OCI-LY7 (cell line): ENCODE measurements at regions not wholly inside any gene's neighbourhood (a gene's known extent, or its start where the extent isn't known, plus 50 kb on each side); places are given as distances from the start of the nearest gene placed in this dataset.

Source experiments
- BruUV-seq: library from RNA; stranded (reverse); fragments of 400-500 nt; replicated peaks from 2 replicates; lab custom pipeline; 2021; lab: Mats Ljungman, UMichigan
- CTCF ChIA-PET: fragments of 300-600 bp; sonication (Branson Sonifier 250); formaldehyde crosslinking; loops from one replicate; lab custom pipeline; 2022; ENCODE audit warnings: antibody characterized with exemption; ENCODE audit not compliant: unreplicated experiment; lab: Charles Lee
- POLR2A ChIA-PET: fragments of 300-600 bp; sonication (Branson Sonifier 250); formaldehyde crosslinking; loops from one replicate; lab custom pipeline; 2022; ENCODE audit warnings: antibody characterized with exemption; lab: Charles Lee
- DNase-seq: peaks from one replicate; pipeline ENCODE4 v3.0.0-alpha.2; 2015; ENCODE audit warnings: low spot score
- H2AFZ ChIP-seq: fragments of 200-600 bp; sonication (generic), shearing (Covaris generic); 2 replicates; pipeline ENCODE4 v1.6.1; 2014; ENCODE audit warnings: mild to moderate bottlenecking, antibody characterized with exemption, low read length, moderate library complexity
- H3K27ac ChIP-seq: fragments of 200-600 bp; sonication (generic); 2 replicates; pipeline ENCODE4 v1.5.1; 2014; ENCODE audit warnings: mixed run types, low read depth, mild to moderate bottlenecking, moderate library complexity, low read length, inconsistent platforms; ENCODE audit not compliant: poor library complexity, severe bottlenecking
- H3K36me3 ChIP-seq: fragments of 200-600 bp; sonication (generic); 2 replicates; pipeline ENCODE4 v1.6.1; 2014; ENCODE audit warnings: mild to moderate bottlenecking, antibody characterized with exemption, low read length, moderate library complexity, mixed read lengths; ENCODE audit not compliant: insufficient read depth
- H3K4me1 ChIP-seq: fragments of 200-600 bp; sonication (generic); 2 replicates; pipeline ENCODE4 v1.5.1; 2014; ENCODE audit warnings: mild to moderate bottlenecking, low read length; ENCODE audit not compliant: insufficient read depth, poor library complexity, severe bottlenecking
- H3K4me2 ChIP-seq: fragments of 200-600 bp; sonication (generic); 2 replicates; pipeline ENCODE4 v1.6.1; 2014; ENCODE audit warnings: mild to moderate bottlenecking, low read length
- H3K4me3 ChIP-seq: fragments of 200-600 bp; sonication (generic); 2 replicates; pipeline ENCODE4 v1.5.1; 2014; ENCODE audit warnings: mild to moderate bottlenecking, low read depth, low read length; ENCODE audit not compliant: poor library complexity, severe bottlenecking
- H3K79me2 ChIP-seq: fragments of 200-600 bp; sonication (generic); 2 replicates; pipeline ENCODE4 v1.6.1; 2016; ENCODE audit warnings: low read depth, mild to moderate bottlenecking, low read length, moderate library complexity, mixed read lengths; ENCODE audit not compliant: insufficient read depth
- H3K9me2 ChIP-seq: fragments of 200-600 bp; sonication (generic); 2 replicates; pipeline ENCODE4 v1.6.1; 2016; ENCODE audit warnings: mild to moderate bottlenecking, low read length, mixed read lengths; ENCODE audit not compliant: insufficient read depth
- H3K9me3 ChIP-seq: fragments of 200-600 bp; sonication (generic); 2 replicates; pipeline ENCODE4 v1.6.1; 2014; ENCODE audit warnings: mild to moderate bottlenecking, mixed run types, low read length, mixed read lengths
- H4K20me1 ChIP-seq: fragments of 200-600 bp; sonication (generic); 2 replicates; pipeline ENCODE4 v1.6.1; 2014; ENCODE audit warnings: mild to moderate bottlenecking, antibody characterized with exemption, low read length, moderate library complexity, mixed read lengths; ENCODE audit not compliant: insufficient read depth
- CTCF ChIP-seq: fragments of 200-600 bp; sonication (generic); conservative IDR thresholded peaks from 2 replicates; pipeline ENCODE4 v1.5.1; 2014; ENCODE audit warnings: mild to moderate bottlenecking, antibody characterized with exemption, low read length, moderate library complexity, mixed read lengths
- EZH2phosphoT487 ChIP-seq: fragments of 200-600 bp; sonication (generic); IDR thresholded peaks from 2 replicates; pipeline ENCODE4 v1.6.1; 2018; ENCODE audit warnings: low read depth, borderline replicate concordance, mild to moderate bottlenecking, mixed run types, antibody characterized with exemption, low read length, moderate library complexity, mixed read lengths
- intact Hi-C: fragments of 100-400 bp; cut with micrococcal nuclease; formaldehyde crosslinking; loops from one replicate; pipeline ENCODE4 v1.10.0; 2022; ENCODE audit not compliant: unreplicated experiment

- no peak overlapping the region for H3K4me3 ChIP-seq
- BruUV-seq = no TSS peak
- no peak overlapping the region for H3K4me2 ChIP-seq
- H3K79me2 ChIP-seq = no peaks in the 10 kb centered on the region
- no peaks in the 10 kb centered on the region for H3K36me3 ChIP-seq
- H3K9me3 ChIP-seq = no peaks in the 10 kb centered on the region
- H3K4me1 ChIP-seq = no peaks in the 10 kb centered on the region
- H3K27ac ChIP-seq = no peak overlapping the region
- H4K20me1 ChIP-seq = no peaks in the 10 kb centered on the region
- intact Hi-C loops = no loop called here
- no peak overlapping the region for H2AFZ ChIP-seq
- no peak for TF ChIP-seq EZH2phosphoT487
- TF ChIP-seq CTCF = no peak
- CTCF ChIA-PET = no interaction called here
- no peaks in the 10 kb centered on the region for H3K9me2 ChIP-seq
- POLR2A ChIA-PET = interaction anchor here (0.6 to 1.5 kb wide), 5 partner anchors 9 to 91 kb away, joined by 3 to 4 read pairs (median 4); no protein-coding TSS in a partner anchor
- no peak for DNase-seq
Measured at GRCh38 chr1:115426956-115427355, 88.9 kb upstream of the NGF start.

DNA sequence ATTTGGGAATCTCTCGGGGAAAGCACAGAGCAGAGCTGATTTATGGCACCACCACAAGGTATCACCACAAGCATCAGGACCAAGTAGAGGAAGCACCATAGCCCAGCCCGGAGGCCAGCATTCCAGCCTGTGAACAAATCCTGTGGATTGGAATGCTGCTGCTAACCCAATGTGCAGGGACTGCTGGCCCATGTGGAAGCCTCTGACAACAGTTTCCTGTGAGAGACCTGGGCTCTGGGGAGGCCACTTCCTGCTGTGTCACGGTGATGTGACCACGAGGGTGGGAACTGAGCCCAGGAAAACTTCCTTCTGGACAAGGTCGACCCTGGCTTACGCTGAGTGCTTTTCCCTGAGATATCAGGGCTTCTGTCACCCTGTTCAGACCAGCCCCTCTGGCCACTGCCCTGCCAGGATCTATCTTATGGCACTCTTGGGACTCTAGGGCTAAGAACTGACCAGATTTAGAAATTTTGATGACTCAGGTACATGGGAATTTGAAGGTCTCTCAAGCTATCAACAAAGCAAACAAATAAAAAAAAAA, 88.3 kb upstream of the NGF start:
- Histone ChIP-seq H3K4me1 (no peaks in the 10 kb centered on the region), H3K9me2 (no peaks in the 10 kb centered on the region), H2AFZ (no peak overlapping the region), H3K36me3 (no peaks in the 10 kb centered on the region), H3K79me2 (no peaks in the 10 kb centered on the region), H3K4me2 (no peak overlapping the region), H3K9me3 (no peaks in the 10 kb centered on the region), H3K27ac (no peak overlapping the region), H3K4me3 (no peak overlapping the region), H4K20me1 (no peaks in the 10 kb centered on the region)
- ChIA-PET CTCF (no interaction called here), POLR2A (interaction anchor here (0.6 to 1.5 kb wide), 5 partner anchors 8 to 92 kb away, joined by 3 to 4 read pairs (median 4); no protein-coding TSS in a partner anchor)
- no TSS peak for BruUV-seq
- no peak for DNase-seq
- intact Hi-C loops = no loop called here
- TF ChIP-seq CTCF (no peak), EZH2phosphoT487 (no peak)

- no TSS peak for BruUV-seq
- Histone ChIP-seq H3K4me1 (no peaks in the 10 kb centered on the region), H3K36me3 (no peaks in the 10 kb centered on the region), H3K79me2 (no peaks in the 10 kb centered on the region), H3K27ac (no peak overlapping the region), H4K20me1 (no peaks in the 10 kb centered on the region), H3K9me2 (no peaks in the 10 kb centered on the region), H2AFZ (no peak overlapping the region), H3K4me2 (no peak overlapping the region), H3K9me3 (no peaks in the 10 kb centered on the region), H3K4me3 (no peak overlapping the region)
- CTCF ChIA-PET = no interaction called here
- DNase-seq = no peak
- POLR2A ChIA-PET = no interaction called here
- intact Hi-C loops = no loop called here
- TF ChIP-seq CTCF (no peak), EZH2phosphoT487 (no peak)
Measured at GRCh38 chr1:115425442-115425841, 87.4 kb upstream of the NGF start.
